GM12878 (cell line): ENCODE measurements at regions not wholly inside any gene's neighbourhood (a gene's known extent, or its start where the extent isn't known, plus 50 kb on each side); places are given as distances from the start of the nearest gene placed in this dataset.

ENCODE experiments used
- ATAC-seq: fragments of 200-7000 bp; cut with Tn5 transposase; 3 replicates; pipeline ENCODE4 v1.9.1; 2020; ENCODE audit warnings: mild to moderate bottlenecking, moderate library complexity
- BruUV-seq: library from RNA; stranded (reverse); fragments of 400-500 nt; replicated peaks from 2 replicates; lab custom pipeline; 2021; lab: Mats Ljungman, UMichigan
- CTCF ChIA-PET: fragments of 300-600 bp; sonication (Branson Sonifier 250); formaldehyde crosslinking; extraction: SDS; loops from one replicate; lab custom pipeline; 2021; ENCODE audit warnings: inconsistent platforms; lab: Yijun Ruan, JAX
- POLR2A ChIA-PET: fragments of 350-600 bp; formaldehyde crosslinking; extraction: SDS; loops from one replicate; lab custom pipeline; 2021; ENCODE audit warnings: inconsistent platforms; lab: Charles Lee
- RAD21 ChIA-PET: fragments of 300-600 bp; sonication (Branson Sonifier 250); formaldehyde crosslinking; loops from one replicate; lab custom pipeline; 2023; ENCODE audit warnings: antibody characterized with exemption; ENCODE audit not compliant: unreplicated experiment; lab: Charles Lee
- SMC1A ChIA-PET: fragments of 300-600 bp; sonication (Branson Sonifier 250); formaldehyde crosslinking; loops from one replicate; lab custom pipeline; 2023; ENCODE audit not compliant: unreplicated experiment, uncharacterized antibody; lab: Charles Lee
- DNase-seq: peaks from one replicate; pipeline ENCODE4 v3.0.0-alpha.2; 2011; ENCODE audit warnings: low read depth, low spot score
- FAIRE-seq: peaks from 3 replicates; lab custom pipeline; 2011; peaks lifted over from hg19 to GRCh38; lab: Jason Lieb, UNC
- H2AFZ ChIP-seq: 2 replicates; pipeline ENCODE4 v1.6.0; 2011; ENCODE audit warnings: low read depth, low read length, control low read depth; ENCODE audit not compliant: control insufficient read depth
- H3K27ac ChIP-seq: 2 replicates; pipeline ENCODE4 v1.5.1; 2011; ENCODE audit warnings: control low read depth; ENCODE audit not compliant: control insufficient read depth, insufficient read depth
- H3K27me3 ChIP-seq, 2 experiments: replicated peaks in 1 of 2; 2 replicates each; pipeline versions ENCODE4 v1.6.0 to v1.6.1; 2011; ENCODE audit warnings: low read length in 1 of 2; ENCODE audit not compliant: control insufficient read depth in 2 of 2, insufficient read depth in 2 of 2
- H3K36me3 ChIP-seq, 2 experiments: 2 replicates each; pipeline ENCODE4 v1.5.1; 2011; ENCODE audit warnings: low read length in 1 of 2; ENCODE audit not compliant: control insufficient read depth in 2 of 2, insufficient read depth in 2 of 2
- H3K4me1 ChIP-seq: 2 replicates; pipeline ENCODE4 v1.6.1; 2011; ENCODE audit warnings: mild to moderate bottlenecking, low read length, moderate library complexity, mixed read lengths; ENCODE audit not compliant: control insufficient read depth, insufficient read depth
- H3K4me2 ChIP-seq: 2 replicates; pipeline ENCODE4 v1.6.0; 2011; ENCODE audit warnings: control low read depth; ENCODE audit not compliant: control insufficient read depth, insufficient read depth
- H3K4me3 ChIP-seq: fragments of 200-600 bp; sonication (generic); 2 replicates; pipeline ENCODE4 v1.5.1; 2016
- H3K79me2 ChIP-seq: 2 replicates; pipeline ENCODE4 v1.6.0; 2011; ENCODE audit warnings: low read length; ENCODE audit not compliant: control insufficient read depth, insufficient read depth
- H3K9ac ChIP-seq: 2 replicates; pipeline ENCODE4 v1.8.0; 2011; ENCODE audit warnings: low read length, control low read depth, mixed read lengths; ENCODE audit not compliant: control insufficient read depth, insufficient read depth
- H3K9me3 ChIP-seq: replicated peaks from 3 replicates; pipeline ENCODE4 v1.5.1; 2011; ENCODE audit warnings: mild to moderate bottlenecking, low read length; ENCODE audit not compliant: control insufficient read depth, insufficient read depth
- H4K20me1 ChIP-seq: 2 replicates; pipeline ENCODE4 v1.6.0; 2011; ENCODE audit not compliant: control insufficient read depth, insufficient read depth
- HDGF ChIP-seq: fragments of 450-650 bp; IDR thresholded peaks from 2 replicates; pipeline ENCODE4 v1.6.1; 2016; ENCODE audit warnings: antibody characterized with exemption
- WGBS: methylation state at CpG from one replicate; pipeline ENCODE4 v1.1.6; 2016; ENCODE audit warnings: low lambda C conversion rate; ENCODE audit not compliant: insufficient replicate concordance, insufficient coverage; ENCODE audit errors: missing lambda C conversion rate; 5-methylcytosine and 5-hydroxymethylcytosine counted together
- in situ Hi-C: fragments of 300-500 bp; cut with MboI; formaldehyde crosslinking; loops from 9 replicates; pipeline ENCODE4 v1.14.3; 2018; ENCODE audit warnings: mixed read lengths
- intact Hi-C: fragments of 100-400 bp; cut with micrococcal nuclease; formaldehyde crosslinking; loops from one replicate; pipeline ENCODE4 v1.14.2; 2022; ENCODE audit not compliant: unreplicated experiment
- TF ChIP-seq, protein P1 (sequence below): fragments of 450-650 bp; IDR thresholded peaks from 2 replicates; pipeline ENCODE4 v1.6.1; 2017; ENCODE audit warnings: borderline replicate concordance
- TF ChIP-seq, protein P2 (sequence below): fragments of 450-650 bp; formaldehyde crosslinking; IDR thresholded peaks from 2 replicates; pipeline ENCODE4 v1.5.0; 2022; ENCODE audit warnings: mild to moderate bottlenecking, missing genetic modification characterization
- TF ChIP-seq, protein P3 (sequence below): IDR thresholded peaks from 2 replicates; pipeline ENCODE4 v1.6.1; 2012; ENCODE audit warnings: low read depth, low read length, improper control_type of control experiment

DNA sequence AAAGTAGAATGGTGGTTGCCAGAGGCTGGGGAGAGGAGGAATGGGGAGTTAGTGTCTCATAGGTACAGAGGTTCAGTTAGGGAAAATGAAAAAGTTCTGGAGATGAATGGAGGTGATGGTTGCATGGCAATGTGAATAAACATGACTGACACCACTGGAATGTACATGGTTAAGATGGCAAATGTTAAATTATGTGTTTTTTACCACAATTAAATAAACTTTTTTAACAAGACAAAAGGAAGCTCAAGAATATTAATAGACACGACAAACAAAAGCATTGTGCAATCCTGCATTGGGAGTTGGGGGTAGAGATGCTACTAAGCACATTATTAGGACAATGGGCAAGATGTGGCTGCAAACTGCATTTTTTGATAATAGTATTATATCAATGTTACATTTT is 147.7 kb downstream of the TWIST2 start:
- no peak overlapping the region for H3K4me3 ChIP-seq
- DNase-seq = no peak
- no peaks in the 10 kb centered on the region for H3K36me3 ChIP-seq
- no peak overlapping the region for H2AFZ ChIP-seq
- SMC1A ChIA-PET = no interaction called here
- no peaks in the 10 kb centered on the region for H4K20me1 ChIP-seq
- no TSS peak for BruUV-seq
- peaks cover 0 to 3% of the 10 kb centered on the region in 2 experiments; a peak in 1 of 4 replicates for H3K27me3 ChIP-seq
- FAIRE-seq = no peak
- no peak overlapping the region for H3K27ac ChIP-seq
- TF ChIP-seq, protein P1, sequence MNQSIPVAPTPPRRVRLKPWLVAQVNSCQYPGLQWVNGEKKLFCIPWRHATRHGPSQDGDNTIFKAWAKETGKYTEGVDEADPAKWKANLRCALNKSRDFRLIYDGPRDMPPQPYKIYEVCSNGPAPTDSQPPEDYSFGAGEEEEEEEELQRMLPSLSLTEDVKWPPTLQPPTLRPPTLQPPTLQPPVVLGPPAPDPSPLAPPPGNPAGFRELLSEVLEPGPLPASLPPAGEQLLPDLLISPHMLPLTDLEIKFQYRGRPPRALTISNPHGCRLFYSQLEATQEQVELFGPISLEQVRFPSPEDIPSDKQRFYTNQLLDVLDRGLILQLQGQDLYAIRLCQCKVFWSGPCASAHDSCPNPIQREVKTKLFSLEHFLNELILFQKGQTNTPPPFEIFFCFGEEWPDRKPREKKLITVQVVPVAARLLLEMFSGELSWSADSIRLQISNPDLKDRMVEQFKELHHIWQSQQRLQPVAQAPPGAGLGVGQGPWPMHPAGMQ = no peak
- TF ChIP-seq, protein P2, sequence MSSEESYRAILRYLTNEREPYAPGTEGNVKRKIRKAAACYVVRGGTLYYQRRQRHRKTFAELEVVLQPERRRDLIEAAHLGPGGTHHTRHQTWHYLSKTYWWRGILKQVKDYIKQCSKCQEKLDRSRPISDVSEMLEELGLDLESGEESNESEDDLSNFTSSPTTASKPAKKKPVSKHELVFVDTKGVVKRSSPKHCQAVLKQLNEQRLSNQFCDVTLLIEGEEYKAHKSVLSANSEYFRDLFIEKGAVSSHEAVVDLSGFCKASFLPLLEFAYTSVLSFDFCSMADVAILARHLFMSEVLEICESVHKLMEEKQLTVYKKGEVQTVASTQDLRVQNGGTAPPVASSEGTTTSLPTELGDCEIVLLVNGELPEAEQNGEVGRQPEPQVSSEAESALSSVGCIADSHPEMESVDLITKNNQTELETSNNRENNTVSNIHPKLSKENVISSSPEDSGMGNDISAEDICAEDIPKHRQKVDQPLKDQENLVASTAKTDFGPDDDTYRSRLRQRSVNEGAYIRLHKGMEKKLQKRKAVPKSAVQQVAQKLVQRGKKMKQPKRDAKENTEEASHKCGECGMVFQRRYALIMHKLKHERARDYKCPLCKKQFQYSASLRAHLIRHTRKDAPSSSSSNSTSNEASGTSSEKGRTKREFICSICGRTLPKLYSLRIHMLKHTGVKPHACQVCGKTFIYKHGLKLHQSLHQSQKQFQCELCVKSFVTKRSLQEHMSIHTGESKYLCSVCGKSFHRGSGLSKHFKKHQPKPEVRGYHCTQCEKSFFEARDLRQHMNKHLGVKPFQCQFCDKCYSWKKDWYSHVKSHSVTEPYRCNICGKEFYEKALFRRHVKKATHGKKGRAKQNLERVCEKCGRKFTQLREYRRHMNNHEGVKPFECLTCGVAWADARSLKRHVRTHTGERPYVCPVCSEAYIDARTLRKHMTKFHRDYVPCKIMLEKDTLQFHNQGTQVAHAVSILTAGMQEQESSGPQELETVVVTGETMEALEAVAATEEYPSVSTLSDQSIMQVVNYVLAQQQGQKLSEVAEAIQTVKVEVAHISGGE = no peak
- TF ChIP-seq HDGF = no peak
- TF ChIP-seq, protein P3, sequence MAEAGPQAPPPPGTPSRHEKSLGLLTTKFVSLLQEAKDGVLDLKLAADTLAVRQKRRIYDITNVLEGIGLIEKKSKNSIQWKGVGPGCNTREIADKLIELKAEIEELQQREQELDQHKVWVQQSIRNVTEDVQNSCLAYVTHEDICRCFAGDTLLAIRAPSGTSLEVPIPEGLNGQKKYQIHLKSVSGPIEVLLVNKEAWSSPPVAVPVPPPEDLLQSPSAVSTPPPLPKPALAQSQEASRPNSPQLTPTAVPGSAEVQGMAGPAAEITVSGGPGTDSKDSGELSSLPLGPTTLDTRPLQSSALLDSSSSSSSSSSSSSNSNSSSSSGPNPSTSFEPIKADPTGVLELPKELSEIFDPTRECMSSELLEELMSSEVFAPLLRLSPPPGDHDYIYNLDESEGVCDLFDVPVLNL = no peak
- RAD21 ChIA-PET = no interaction called here
- no peak overlapping the region for H3K4me2 ChIP-seq
- POLR2A ChIA-PET = no interaction called here
- H3K9me3 ChIP-seq = no peaks in the 10 kb centered on the region
- intact Hi-C loops = no loop called here
- in situ Hi-C loops = no loop called here
- H3K9ac ChIP-seq = no peak overlapping the region
- CTCF ChIA-PET = no interaction called here
- WGBS = 45% methylated on average over 1 of the region's 1 CpG
- H3K4me1 ChIP-seq = no peaks in the 10 kb centered on the region
- no peak for ATAC-seq
- H3K79me2 ChIP-seq = no peaks in the 10 kb centered on the region
